Astrocyte of the cerebellum (primary cell): ENCODE measurements at regions not wholly inside any gene's neighbourhood (a gene's known extent, or its start where the extent isn't known, plus 50 kb on each side); places are given as distances from the start of the nearest gene placed in this dataset.

Source experiments
- DNase-seq: peaks from one replicate; pipeline ENCODE4 v3.0.0-alpha.2; 2011; ENCODE audit warnings: low read depth
- H3K4me3 ChIP-seq: 2 replicates; pipeline ENCODE4 v1.5.1; 2011; ENCODE audit warnings: mild to moderate bottlenecking, low read depth, low read length, moderate library complexity
- in situ Hi-C: cut with HindIII; loops from 2 replicates; pipeline ENCODE4 v1.10.0; 2017; ENCODE audit warnings: low sequenced_read_pairs
- TF ChIP-seq, protein P1 (sequence below): IDR thresholded peaks from 2 replicates; pipeline ENCODE4 v1.5.1; 2012; ENCODE audit warnings: low read length, low read depth, moderate library complexity, mild to moderate bottlenecking; ENCODE audit errors: missing control alignments

DNA sequence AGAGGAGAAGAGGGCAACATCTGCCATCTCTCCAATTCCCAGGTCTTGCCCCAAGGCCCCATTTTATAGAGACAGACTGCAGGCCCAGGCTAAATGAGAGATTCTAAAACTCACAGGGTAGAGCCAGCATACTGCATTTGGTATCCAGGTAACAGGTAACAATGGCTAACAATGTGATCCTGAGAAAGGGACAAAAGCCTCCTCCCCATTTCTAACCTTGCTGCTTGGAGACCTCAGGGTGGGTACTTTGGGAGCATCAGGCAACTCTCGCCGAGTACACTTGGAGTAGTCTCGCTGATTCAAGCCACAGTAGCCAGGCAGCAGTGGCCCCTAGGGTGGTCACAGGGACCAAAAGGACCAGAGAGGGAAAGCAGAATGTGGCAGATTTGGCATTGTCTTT lies 162.6 kb upstream of the PLEKHA5 start:
- in situ Hi-C loops = no loop called here
- H3K4me3 ChIP-seq = no peak overlapping the region
- TF ChIP-seq, protein P1, sequence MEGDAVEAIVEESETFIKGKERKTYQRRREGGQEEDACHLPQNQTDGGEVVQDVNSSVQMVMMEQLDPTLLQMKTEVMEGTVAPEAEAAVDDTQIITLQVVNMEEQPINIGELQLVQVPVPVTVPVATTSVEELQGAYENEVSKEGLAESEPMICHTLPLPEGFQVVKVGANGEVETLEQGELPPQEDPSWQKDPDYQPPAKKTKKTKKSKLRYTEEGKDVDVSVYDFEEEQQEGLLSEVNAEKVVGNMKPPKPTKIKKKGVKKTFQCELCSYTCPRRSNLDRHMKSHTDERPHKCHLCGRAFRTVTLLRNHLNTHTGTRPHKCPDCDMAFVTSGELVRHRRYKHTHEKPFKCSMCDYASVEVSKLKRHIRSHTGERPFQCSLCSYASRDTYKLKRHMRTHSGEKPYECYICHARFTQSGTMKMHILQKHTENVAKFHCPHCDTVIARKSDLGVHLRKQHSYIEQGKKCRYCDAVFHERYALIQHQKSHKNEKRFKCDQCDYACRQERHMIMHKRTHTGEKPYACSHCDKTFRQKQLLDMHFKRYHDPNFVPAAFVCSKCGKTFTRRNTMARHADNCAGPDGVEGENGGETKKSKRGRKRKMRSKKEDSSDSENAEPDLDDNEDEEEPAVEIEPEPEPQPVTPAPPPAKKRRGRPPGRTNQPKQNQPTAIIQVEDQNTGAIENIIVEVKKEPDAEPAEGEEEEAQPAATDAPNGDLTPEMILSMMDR = no peak
- DNase-seq = no peak

DNA sequence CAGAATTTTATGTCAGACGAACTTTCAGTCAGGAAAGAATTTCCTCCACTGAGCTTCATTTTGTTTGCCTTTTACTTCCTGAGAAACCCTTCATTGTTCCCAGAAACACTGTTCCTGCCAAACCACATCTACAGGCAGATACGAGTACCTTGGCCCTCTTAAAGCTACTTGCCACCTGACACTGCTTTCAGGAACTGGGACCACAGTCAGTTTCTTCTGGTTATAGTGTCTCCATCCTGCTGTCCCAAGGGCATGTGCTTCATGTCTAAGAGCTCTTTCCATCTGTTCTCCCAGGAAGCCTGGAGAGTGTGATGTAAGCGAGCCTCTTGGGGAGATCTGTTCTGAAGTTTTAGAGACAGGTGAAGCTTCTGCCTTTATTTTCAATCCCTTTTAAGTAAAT lies 161.7 kb upstream of the PLEKHA5 start:
- peak; percentile 9 for DNase-seq
- no peak overlapping the region for H3K4me3 ChIP-seq
- TF ChIP-seq, protein P1 = no peak
- in situ Hi-C loops = no loop called here

DNA sequence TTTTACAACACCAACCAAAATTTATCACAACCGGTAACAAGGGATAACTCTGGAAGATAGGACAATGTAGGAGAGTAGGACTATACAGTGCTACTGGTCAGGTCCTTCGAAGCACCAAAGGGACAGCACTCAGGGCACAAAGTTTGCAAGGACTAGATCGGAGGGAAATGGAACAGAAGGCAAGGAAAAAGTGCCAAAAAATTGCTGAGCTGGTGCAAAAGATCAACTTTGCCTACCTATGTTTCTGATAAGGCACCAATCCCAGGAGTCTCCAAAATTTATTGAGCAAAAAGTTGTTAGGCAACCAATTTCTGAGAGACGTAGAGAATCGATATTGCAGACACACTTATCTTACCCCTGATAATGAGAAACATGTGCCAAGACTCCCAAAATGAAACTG lies 160.0 kb upstream of the PLEKHA5 start:
- DNase-seq = no peak
- in situ Hi-C loops = no loop called here
- no peak overlapping the region for H3K4me3 ChIP-seq
- TF ChIP-seq, protein P1 = no peak

DNA sequence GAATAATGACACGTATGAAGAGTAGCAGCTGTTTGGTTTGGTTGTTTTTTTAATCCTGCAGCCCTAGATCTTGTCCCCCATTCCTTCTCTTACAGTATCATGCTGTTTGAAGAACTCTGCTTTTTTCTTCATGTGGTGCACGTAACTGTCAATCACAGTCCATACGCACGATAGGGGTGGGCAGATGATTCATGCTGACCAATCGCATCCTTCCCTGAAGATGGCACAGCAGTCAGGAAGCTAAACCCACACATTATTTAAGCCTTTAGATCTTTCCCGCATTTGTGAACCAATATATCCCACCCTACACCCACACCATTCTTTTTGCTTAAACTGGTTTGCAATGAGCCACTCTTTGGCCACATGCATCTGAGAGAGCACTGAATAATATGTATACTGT lies 158.9 kb upstream of the PLEKHA5 start:
- TF ChIP-seq, protein P1 = no peak
- no peak overlapping the region for H3K4me3 ChIP-seq
- in situ Hi-C loops = no loop called here
- no peak for DNase-seq

DNA sequence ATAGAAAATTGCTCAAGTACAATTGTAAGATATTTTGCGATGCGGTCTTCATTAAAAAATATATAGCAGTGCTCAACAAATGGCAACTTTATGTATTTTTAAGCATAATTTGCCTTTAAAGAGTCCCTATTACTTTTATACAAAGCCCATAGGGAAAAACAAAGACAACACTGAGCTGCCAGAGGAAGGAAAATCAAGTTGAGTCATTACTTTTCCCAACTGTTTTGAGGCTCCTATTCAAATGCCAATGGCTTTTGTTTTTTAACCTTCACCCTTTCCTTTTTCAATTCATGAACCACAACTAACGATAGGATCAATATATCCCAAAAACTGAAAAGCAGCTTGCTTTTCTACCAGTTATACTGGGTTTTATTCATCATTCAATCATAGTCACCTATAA lies 157.6 kb upstream of the PLEKHA5 start:
- H3K4me3 ChIP-seq = no peak overlapping the region
- in situ Hi-C loops = no loop called here
- TF ChIP-seq, protein P1 = no peak
- DNase-seq = no peak

DNA sequence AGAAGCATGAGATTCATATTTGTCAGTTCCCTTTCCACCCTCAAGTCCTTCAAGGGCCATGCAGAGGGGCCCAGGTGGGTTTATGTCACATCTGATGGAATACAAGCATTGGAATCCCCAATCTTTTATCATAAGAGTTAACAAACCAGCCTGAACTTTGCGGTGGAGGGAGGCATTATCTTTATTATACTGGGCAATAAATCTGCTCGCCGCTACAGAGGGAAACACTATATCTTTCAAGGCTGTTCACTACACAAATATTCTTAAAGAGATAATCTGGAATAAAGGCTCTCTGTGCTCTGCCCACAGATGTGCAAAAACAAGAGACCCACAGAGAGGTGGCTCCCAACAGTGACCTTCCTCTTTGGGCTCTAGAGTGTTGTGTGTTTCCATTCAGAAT lies 153.6 kb upstream of the PLEKHA5 start:
- no peak for DNase-seq
- in situ Hi-C loops = no loop called here
- TF ChIP-seq, protein P1 = no peak
- H3K4me3 ChIP-seq = no peak overlapping the region

DNA sequence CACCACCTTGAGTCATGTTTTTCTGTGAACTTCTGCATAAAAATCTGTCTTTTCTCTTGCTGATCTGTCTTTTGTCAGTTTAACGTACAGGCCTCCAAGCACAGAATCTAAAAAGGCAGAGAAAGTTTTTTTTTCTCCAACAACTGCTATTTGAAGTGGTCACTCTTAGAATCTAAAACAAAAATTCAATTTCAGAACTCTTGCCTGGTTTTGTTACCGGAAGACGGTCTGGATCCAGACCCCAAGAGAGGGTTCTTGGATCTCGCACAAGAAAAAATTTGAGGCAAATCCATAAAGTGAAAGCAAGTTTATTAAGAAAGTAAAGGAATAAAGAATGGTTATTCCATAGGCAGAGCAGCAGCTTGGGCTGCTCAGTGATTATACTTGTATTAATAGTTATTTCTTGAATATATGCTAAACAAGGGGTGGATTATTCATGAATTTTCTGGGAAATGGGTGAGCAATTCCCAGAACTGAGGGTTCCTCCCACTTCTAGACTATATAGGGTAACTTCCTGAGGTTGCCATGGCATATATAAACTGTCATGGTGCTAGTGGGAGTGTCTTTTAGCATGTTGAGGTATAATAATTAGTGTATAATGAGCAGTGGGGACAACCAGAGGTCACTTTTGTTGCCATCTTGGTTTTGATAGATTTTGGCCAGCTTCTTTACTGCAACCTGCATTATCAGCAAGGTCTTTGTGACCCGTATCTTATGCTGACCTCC lies 150.0 kb upstream of the PLEKHA5 start:
- no peak for DNase-seq
- H3K4me3 ChIP-seq = no peak overlapping the region
- in situ Hi-C loops = no loop called here
- TF ChIP-seq, protein P1 = no peak
